AG09319 (cell line): ENCODE measurements at regions not wholly inside any gene's neighbourhood (a gene's known extent, or its start where the extent isn't known, plus 50 kb on each side); places are given as distances from the start of the nearest gene placed in this dataset.
"Not testable (repeated sequence)": the region's sequence is repeated elsewhere in the genome, so short reads cannot be mapped to it uniquely, and the experiment has no call there.

ENCODE experiments used
- DNase-seq: peaks from one replicate; pipeline ENCODE4 v3.0.0-alpha.2; 2010; ENCODE audit warnings: low read depth; ENCODE audit errors: extremely low read depth
- CTCF ChIP-seq: IDR thresholded peaks from 2 replicates; pipeline ENCODE4 v1.5.1; 2011; ENCODE audit warnings: low read depth, mild to moderate bottlenecking, inconsistent platforms, low read length, moderate library complexity

- no peak; the same call in 1 of the 2 replicates for TF ChIP-seq CTCF
- DNase-seq = no peak
Observed at GRCh38 chr4:98828801-98829200, 100.1 kb downstream of the EIF4E start.

- DNase-seq = no peak
- no peak for TF ChIP-seq CTCF
Observed at GRCh38 chr4:98827661-98828060, 101.3 kb downstream of the EIF4E start.

- no peak for DNase-seq
- no peak for TF ChIP-seq CTCF
Observed at GRCh38 chr4:98822144-98822543, 106.8 kb downstream of the EIF4E start.

- DNase-seq = not testable (repeated sequence)
Observed at GRCh38 chr4:98818116-98818515, 110.8 kb downstream of the EIF4E start.

GRCh38 chr4:98816816-98817215 lies 112.1 kb downstream of the EIF4E start:
- no peak for TF ChIP-seq CTCF
- DNase-seq = no peak

- no peak for DNase-seq
- no peak for TF ChIP-seq CTCF
Observed at GRCh38 chr4:98816386-98816785, 112.5 kb downstream of the EIF4E start.

GRCh38 chr4:98804403-98804802 lies 124.5 kb downstream of the EIF4E start:
- no peak for TF ChIP-seq CTCF
- no peak for DNase-seq

GRCh38 chr4:98803251-98803650 lies 125.7 kb downstream of the EIF4E start:
- TF ChIP-seq CTCF = no peak
- DNase-seq = no peak
